CD4-positive, alpha-beta T cell (primary cell): ENCODE measurements at regions not wholly inside any gene's neighbourhood (a gene's known extent, or its start where the extent isn't known, plus 50 kb on each side); places are given as distances from the start of the nearest gene placed in this dataset.

ENCODE experiments used
- ATAC-seq: fragments of 200-7000 bp; cut with Tn5 transposase; one replicate; pipeline ENCODE4 v1.10.0; 2022; ENCODE audit warnings: mild to moderate bottlenecking; ENCODE audit not compliant: poor library complexity
- CTCF ChIA-PET: fragments of 350-600 bp; sonication (Branson Sonifier 250); formaldehyde crosslinking; loops from one replicate; lab custom pipeline; 2021; ENCODE audit warnings: antibody characterized with exemption, inconsistent platforms; lab: Charles Lee
- POLR2A ChIA-PET: fragments of 350-600 bp; sonication (Branson Sonifier 250); formaldehyde crosslinking; loops from one replicate; lab custom pipeline; 2021; ENCODE audit warnings: antibody characterized with exemption, inconsistent platforms; lab: Charles Lee
- DNase-seq, 14 experiments: peaks; one replicate each; pipeline ENCODE4 v3.0.0-alpha.2; 2013 to 2020; ENCODE audit warnings: mixed read lengths in 2 of 14
- H3K27ac ChIP-seq, 2 donors: one replicate each; pipeline versions ENCODE4 v1.5.1 to v1.7.0; 2013; ENCODE audit warnings: low read length in 2 of 2, low read depth in 1 of 2, mild to moderate bottlenecking in 1 of 2
- H3K27me3 ChIP-seq, 2 experiments: 1 replicate in 1 of 2; 2 replicates in 1 of 2; pipeline versions ENCODE4 v1.6.1 to v1.7.0; 2013; ENCODE audit warnings: low read length in 2 of 2, control low read depth in 1 of 2, mild to moderate bottlenecking in 1 of 2, moderate library complexity in 1 of 2; ENCODE audit not compliant: insufficient read depth in 2 of 2, control insufficient read depth in 1 of 2
- H3K36me3 ChIP-seq: one replicate; pipeline ENCODE4 v1.6.1; 2013; ENCODE audit warnings: low read length, control low read depth; ENCODE audit not compliant: insufficient read depth
- H3K4me1 ChIP-seq: one replicate; pipeline ENCODE4 v1.6.1; 2013; ENCODE audit warnings: low read length, control low read depth; ENCODE audit not compliant: insufficient read depth
- H3K4me3 ChIP-seq: one replicate; pipeline ENCODE4 v1.5.1; 2013; ENCODE audit warnings: mild to moderate bottlenecking, low read length, moderate library complexity
- H3K9me3 ChIP-seq, 2 experiments: 1 replicate in 1 of 2; 2 replicates in 1 of 2; pipeline versions ENCODE4 v1.6.1 to v1.7.0; 2013; ENCODE audit warnings: low read length in 2 of 2, mild to moderate bottlenecking in 2 of 2, control low read depth in 1 of 2, moderate library complexity in 1 of 2; ENCODE audit not compliant: control insufficient read depth in 1 of 2, insufficient read depth in 1 of 2
- H3K27ac Mint-ChIP-seq: one replicate; pipeline ENCODE4 v1.8.0; 2020; ENCODE audit warnings: mixed read lengths
- H3K27me3 Mint-ChIP-seq: one replicate; pipeline ENCODE4 v1.8.0; 2021; ENCODE audit warnings: mixed read lengths
- H3K36me3 Mint-ChIP-seq: one replicate; pipeline ENCODE4 v1.8.0; 2021; ENCODE audit warnings: low read depth, mixed read lengths
- H3K4me1 Mint-ChIP-seq: one replicate; pipeline ENCODE4 v1.8.0; 2021; ENCODE audit warnings: low read depth, mixed read lengths
- H3K4me3 Mint-ChIP-seq: one replicate; pipeline ENCODE4 v1.8.0; 2020; ENCODE audit warnings: mild to moderate bottlenecking, mixed read lengths
- H3K9me3 Mint-ChIP-seq: one replicate; pipeline ENCODE4 v1.8.0; 2020; ENCODE audit warnings: mixed read lengths
- CTCF ChIP-seq: fragments of 200-600 bp; IDR thresholded peaks from one replicate; pipeline ENCODE4 v1.8.0; 2022; ENCODE audit warnings: antibody characterized with exemption, mild to moderate bottlenecking
- intact Hi-C, 2 experiments: fragments of 100-400 bp; cut with DNase I in 1 of 2; cut with micrococcal nuclease in 1 of 2; formaldehyde crosslinking; loops; one replicate each; pipeline versions ENCODE4 v1.15.1 to v1.9.0; 2023 to 2025; cut with DNase I, micrococcal nuclease

- DNase-seq = no peak
- intact Hi-C loops = no loop called here
- Mint-ChIP-seq H3K9me3 (no peaks in the 10 kb centered on the region), H3K4me1 (no peaks in the 10 kb centered on the region), H3K27ac (no peak overlapping the region), H3K36me3 (no peaks in the 10 kb centered on the region), H3K27me3 (no peaks in the 10 kb centered on the region), H3K4me3 (no peak overlapping the region)
- CTCF ChIA-PET = no interaction called here
- H3K27me3 ChIP-seq = no peaks in the 10 kb centered on the region
- no peaks in the 10 kb centered on the region for H3K36me3 ChIP-seq
- POLR2A ChIA-PET = no interaction called here
- no peak for ATAC-seq
- H3K9me3 ChIP-seq = no peaks in the 10 kb centered on the region
- H3K4me3 ChIP-seq = no peak overlapping the region
- TF ChIP-seq CTCF = no peak
- H3K27ac ChIP-seq = no peak overlapping the region
- H3K4me1 ChIP-seq = no peaks in the 10 kb centered on the region
Measured at GRCh38 chr6:112502351-112503090, 155.4 kb downstream of the RFPL4B start.

- Histone ChIP-seq H3K4me3 (no peak overlapping the region), H3K9me3 (no peaks in the 10 kb centered on the region), H3K4me1 (no peaks in the 10 kb centered on the region), H3K27ac (no peak overlapping the region), H3K36me3 (no peaks in the 10 kb centered on the region), H3K27me3 (no peaks in the 10 kb centered on the region)
- ChIA-PET POLR2A (no interaction called here), CTCF (no interaction called here)
- no peaks in the 10 kb centered on the region for H3K36me3 Mint-ChIP-seq
- intact Hi-C loops = no loop called here
- H3K4me1 Mint-ChIP-seq = no peaks in the 10 kb centered on the region
- no peak for DNase-seq
- H3K27ac Mint-ChIP-seq = no peak overlapping the region
- no peak overlapping the region for H3K4me3 Mint-ChIP-seq
- ATAC-seq = no peak
- TF ChIP-seq CTCF = no peak
- no peaks in the 10 kb centered on the region for H3K27me3 Mint-ChIP-seq
- no peaks in the 10 kb centered on the region for H3K9me3 Mint-ChIP-seq
Measured at GRCh38 chr6:112503091-112503596, 156.0 kb downstream of the RFPL4B start.

GRCh38 chr6:112504621-112505020, 157.5 kb downstream of the RFPL4B start:
- no peak overlapping the region for H3K4me3 Mint-ChIP-seq
- H3K9me3 Mint-ChIP-seq = no peaks in the 10 kb centered on the region
- Histone ChIP-seq H3K27me3 (no peaks in the 10 kb centered on the region), H3K9me3 (no peaks in the 10 kb centered on the region), H3K4me3 (no peak overlapping the region), H3K36me3 (no peaks in the 10 kb centered on the region), H3K4me1 (no peaks in the 10 kb centered on the region), H3K27ac (no peak overlapping the region)
- CTCF ChIA-PET = no interaction called here
- POLR2A ChIA-PET = no interaction called here
- TF ChIP-seq CTCF = no peak
- ATAC-seq = no peak
- intact Hi-C loops = no loop called here
- no peaks in the 10 kb centered on the region for H3K36me3 Mint-ChIP-seq
- H3K4me1 Mint-ChIP-seq = no peaks in the 10 kb centered on the region
- DNase-seq = no peak
- H3K27ac Mint-ChIP-seq = no peak overlapping the region
- no peaks in the 10 kb centered on the region for H3K27me3 Mint-ChIP-seq
